Muscle layer of duodenum (tissue), 2 donors: ENCODE measurements at regions not wholly inside any gene's neighbourhood (a gene's known extent, or its start where the extent isn't known, plus 50 kb on each side); places are given as distances from the start of the nearest gene placed in this dataset.
"Not testable (repeated sequence)": the region's sequence is repeated elsewhere in the genome, so short reads cannot be mapped to it uniquely, and the experiment has no call there.

Experiments used
- H3K27ac ChIP-seq: one replicate; pipeline ENCODE4 v1.7.0; 2013; ENCODE audit warnings: mild to moderate bottlenecking, low read length
- H3K27me3 ChIP-seq: one replicate; pipeline ENCODE4 v1.7.0; 2013; ENCODE audit warnings: low read depth, mild to moderate bottlenecking, control low read depth, low read length
- H3K36me3 ChIP-seq, 2 donors: one replicate each; pipeline ENCODE4 v1.7.0; 2013; ENCODE audit warnings: low read length in 2 of 2, control low read depth in 1 of 2, mild to moderate bottlenecking in 1 of 2; ENCODE audit not compliant: insufficient read depth in 2 of 2, control insufficient read depth in 1 of 2
- H3K4me1 ChIP-seq, 2 donors: one replicate each; pipeline ENCODE4 v1.7.0; 2013; ENCODE audit warnings: low read length in 2 of 2, mild to moderate bottlenecking in 2 of 2, control low read depth in 1 of 2, moderate library complexity in 1 of 2; ENCODE audit not compliant: insufficient read depth in 2 of 2, control insufficient read depth in 1 of 2
- H3K4me3 ChIP-seq, 2 donors: one replicate each; pipeline ENCODE4 v1.7.0; 2013; ENCODE audit warnings: low read length in 2 of 2, low read depth in 1 of 2, mild to moderate bottlenecking in 1 of 2
- H3K9me3 ChIP-seq, 2 donors: one replicate each; pipeline ENCODE4 v1.7.0; 2013; ENCODE audit warnings: low read length in 2 of 2, control low read depth in 1 of 2, mild to moderate bottlenecking in 1 of 2; ENCODE audit not compliant: control insufficient read depth in 1 of 2
- donor health status: healthy.

DNA sequence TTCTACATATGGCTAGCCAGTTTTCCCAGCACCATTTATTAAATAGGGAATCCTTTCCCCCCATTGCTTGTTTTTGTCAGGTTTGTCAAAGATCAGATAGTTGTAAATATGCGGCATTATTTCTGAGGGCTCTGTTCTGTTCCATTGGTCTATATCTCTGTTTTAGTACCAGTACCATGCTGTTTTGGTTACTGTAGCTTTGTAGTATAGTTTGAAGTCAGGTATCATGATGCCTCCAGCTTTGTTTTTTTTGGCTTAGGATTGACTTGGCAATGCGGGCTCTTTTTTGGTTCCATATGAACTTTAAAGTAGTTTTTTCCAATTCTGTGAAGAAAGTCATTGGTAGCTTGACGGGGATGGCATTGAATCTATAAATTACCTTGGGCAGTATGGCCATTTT, 60.0 kb upstream of the GPC3 start:
- H3K4me1 ChIP-seq, H3K27ac ChIP-seq, H3K27me3 ChIP-seq, H3K36me3 ChIP-seq, H3K9me3 ChIP-seq, H3K4me3 ChIP-seq: not testable (repeated sequence)

DNA sequence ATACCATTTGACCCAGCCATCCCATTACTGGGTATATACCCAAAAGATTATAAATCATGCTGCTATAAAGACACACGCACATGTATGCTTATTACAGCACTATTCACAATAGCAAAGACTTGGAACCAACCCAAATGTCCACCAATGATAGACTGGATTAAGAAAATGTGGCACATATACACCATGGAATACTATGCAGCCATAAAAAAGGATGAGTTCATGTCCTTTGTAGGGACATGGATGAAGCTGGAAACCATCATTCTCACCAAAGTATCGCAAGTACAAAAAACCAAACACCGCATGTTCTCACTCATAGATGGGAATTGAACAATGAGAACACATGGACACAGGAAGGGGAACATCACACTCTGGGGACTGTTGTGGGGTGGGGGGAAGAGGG, 81.7 kb upstream of the GPC3 start:
- not testable (repeated sequence) for H3K27ac ChIP-seq, H3K4me3 ChIP-seq, H3K36me3 ChIP-seq, H3K27me3 ChIP-seq, H3K4me1 ChIP-seq, H3K9me3 ChIP-seq

DNA sequence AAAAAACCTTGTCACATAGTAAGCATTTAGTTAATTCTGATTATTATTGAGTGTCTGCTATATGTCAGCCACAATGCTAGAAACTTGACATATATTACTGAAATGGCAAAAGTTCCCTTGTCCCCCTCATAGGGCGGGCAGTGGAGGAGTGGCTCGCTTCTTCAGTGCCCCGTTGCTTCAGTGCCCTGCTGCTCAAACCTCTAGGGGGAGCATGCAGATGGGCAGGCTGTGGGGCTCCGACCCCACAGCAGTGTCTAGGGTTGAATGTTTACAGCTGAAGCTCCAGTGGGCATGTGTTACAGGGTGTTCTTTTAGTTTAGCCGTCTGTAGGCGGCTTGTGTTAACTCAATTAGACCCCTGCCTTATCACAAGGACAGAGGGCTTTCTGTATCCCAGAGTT, 86.5 kb upstream of the GPC3 start:
- H3K27ac ChIP-seq, H3K36me3 ChIP-seq, H3K27me3 ChIP-seq, H3K4me1 ChIP-seq, H3K9me3 ChIP-seq, H3K4me3 ChIP-seq: not testable (repeated sequence)

DNA sequence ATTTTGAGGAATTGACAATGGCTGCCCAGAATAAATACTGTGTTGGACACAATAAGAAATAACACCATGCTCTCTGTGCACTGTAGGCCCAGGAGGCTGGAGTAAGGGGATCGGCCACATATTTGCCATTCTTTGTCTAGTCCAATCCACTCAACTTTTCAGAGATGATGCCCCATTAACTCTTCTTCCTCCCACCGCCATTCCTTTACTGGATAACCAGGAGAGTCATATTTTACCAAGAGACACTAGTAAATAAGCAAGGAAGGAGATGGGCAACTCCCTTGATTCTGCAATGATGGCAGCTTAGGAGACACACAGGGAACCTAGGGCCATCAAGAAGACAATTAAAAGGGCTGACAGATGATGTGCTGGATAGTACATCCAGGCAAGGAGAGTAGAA, 87.9 kb upstream of the GPC3 start:
- no peaks in the 10 kb centered on the region for H3K36me3 ChIP-seq
- no peaks in the 10 kb centered on the region for H3K27me3 ChIP-seq
- no peak overlapping the region for H3K4me3 ChIP-seq
- no peaks in the 10 kb centered on the region for H3K9me3 ChIP-seq
- no peaks in the 10 kb centered on the region for H3K4me1 ChIP-seq
- H3K27ac ChIP-seq = no peak overlapping the region

DNA sequence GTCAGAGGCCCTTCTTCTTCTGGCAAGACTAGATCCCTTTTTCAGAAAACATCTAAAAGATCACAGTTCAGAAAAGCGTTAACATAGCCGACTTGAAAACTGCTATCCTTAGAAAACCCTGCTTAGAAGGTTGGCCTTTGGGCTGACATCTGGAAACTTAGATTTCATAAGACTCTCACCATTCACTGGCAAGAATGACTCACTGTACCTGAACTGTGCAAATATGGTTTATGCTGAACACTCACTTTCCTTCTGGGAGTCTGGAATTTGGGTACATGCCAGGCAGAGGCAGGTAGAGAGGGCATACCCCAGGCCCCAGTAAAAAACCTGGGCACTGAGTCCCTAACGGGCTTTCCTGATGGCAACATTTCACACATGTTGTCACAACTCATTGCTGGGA, 88.8 kb upstream of the GPC3 start:
- Histone ChIP-seq H3K36me3 (no peaks in the 10 kb centered on the region), H3K4me1 (no peaks in the 10 kb centered on the region), H3K9me3 (no peaks in the 10 kb centered on the region), H3K4me3 (no peak overlapping the region), H3K27me3 (no peaks in the 10 kb centered on the region), H3K27ac (no peak overlapping the region)

DNA sequence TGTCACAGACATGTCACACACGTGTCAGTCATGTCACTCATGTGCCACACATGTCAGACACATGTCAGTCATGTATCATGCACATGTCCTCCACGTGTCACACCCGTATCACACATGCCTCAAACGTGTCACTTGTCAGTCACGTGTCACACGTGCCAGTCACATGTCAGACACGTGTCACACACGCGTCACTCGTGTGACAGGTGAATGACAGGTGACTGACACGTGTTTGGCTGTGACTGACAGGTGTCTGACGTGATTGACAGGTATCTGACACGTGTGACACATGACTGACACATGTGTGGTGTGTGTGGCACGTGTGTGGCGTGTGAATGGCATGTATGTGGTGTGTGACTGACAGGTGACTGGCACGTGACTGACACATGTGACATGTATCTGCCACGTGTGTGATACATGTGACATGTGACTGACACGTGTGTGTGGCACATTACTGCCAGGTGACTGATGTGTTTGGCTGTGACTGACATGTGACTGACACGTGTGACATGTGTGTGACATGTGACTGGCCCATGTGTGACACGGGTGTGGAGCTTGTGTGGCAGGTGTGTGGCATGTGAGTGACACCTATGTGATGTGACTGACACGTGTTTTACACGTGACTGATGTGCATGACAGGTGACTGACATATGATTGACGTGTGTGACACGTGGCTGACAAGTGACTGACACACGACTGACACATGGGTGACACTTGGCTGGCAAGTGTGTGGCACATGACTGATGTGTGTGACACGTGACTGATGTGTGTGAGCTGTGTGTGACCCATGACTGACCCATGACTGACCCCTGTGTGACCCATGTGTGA, 90.7 kb upstream of the GPC3 start:
- Histone ChIP-seq H3K27me3 (no peaks in the 10 kb centered on the region), H3K9me3 (no peaks in the 10 kb centered on the region), H3K4me1 (no peaks in the 10 kb centered on the region), H3K4me3 (no peak overlapping the region), H3K27ac (no peak overlapping the region), H3K36me3 (no peaks in the 10 kb centered on the region)

DNA sequence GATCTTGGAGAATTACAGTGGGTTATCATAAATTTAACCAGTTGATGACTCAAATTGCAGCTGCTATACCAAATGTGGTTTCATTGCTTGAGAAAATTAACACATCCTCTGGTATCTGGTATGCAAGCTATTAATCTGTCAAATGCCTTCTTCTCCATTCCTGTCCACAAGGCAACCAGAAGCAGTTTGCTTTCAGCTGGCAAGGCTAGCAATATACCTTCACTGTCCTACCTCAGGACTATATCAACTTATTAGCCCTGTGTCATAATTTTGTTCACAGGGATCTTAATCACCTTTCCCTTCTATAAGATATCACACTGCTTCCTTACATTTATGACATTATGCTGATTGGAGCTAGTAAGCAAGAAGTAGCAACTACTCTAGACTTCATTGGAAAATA, 110.0 kb upstream of the GPC3 start:
- Histone ChIP-seq H3K36me3 (no peaks in the 10 kb centered on the region), H3K27ac (no peak overlapping the region), H3K9me3 (no peaks in the 10 kb centered on the region), H3K4me1 (no peaks in the 10 kb centered on the region), H3K27me3 (no peaks in the 10 kb centered on the region), H3K4me3 (no peak overlapping the region)

DNA sequence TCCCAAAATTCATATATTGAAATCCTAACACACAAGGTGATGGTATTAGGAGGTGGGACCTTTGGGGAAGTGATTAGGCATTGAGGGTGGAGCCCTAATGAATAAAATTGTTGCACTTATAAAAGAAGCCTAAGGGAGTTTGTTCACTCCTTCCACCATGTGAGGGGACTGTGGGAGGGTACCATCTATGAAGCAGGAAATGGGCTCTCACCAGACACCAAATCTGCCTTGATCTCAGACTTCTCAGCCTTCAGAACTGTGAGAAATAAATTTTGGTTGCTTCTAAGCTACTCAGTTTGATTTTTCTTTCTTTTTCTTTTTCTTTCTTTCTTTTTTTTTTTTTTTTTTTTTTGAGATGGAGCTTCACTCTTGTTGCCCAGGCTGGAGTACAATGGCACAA, 116.2 kb upstream of the GPC3 start:
- Histone ChIP-seq H3K27ac (no peak overlapping the region), H3K4me3 (no peak overlapping the region), H3K27me3 (no peaks in the 10 kb centered on the region), H3K4me1 (no peaks in the 10 kb centered on the region), H3K36me3 (no peaks in the 10 kb centered on the region), H3K9me3 (no peaks in the 10 kb centered on the region)

DNA sequence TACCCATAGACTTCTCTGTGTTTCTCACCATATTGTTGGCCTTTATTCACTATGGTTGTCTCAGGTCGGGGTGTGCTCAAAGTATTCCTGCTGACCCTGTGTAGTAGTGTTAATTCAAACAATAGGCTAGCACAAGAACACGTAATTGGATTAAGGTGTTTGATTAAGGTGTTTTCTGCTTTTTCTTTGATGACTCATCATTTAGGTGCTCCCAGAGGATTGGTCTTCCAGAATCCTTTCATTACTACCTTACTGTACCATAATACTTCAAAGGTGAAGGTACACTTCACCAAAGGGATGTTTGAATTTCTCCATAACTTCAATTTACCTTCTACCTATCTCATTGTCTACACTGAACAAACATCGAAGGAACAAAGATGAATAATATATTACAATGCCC, 121.7 kb upstream of the CCDC160 start:
- H3K4me1 ChIP-seq = no peaks in the 10 kb centered on the region
- H3K9me3 ChIP-seq = no peaks in the 10 kb centered on the region
- no peak overlapping the region for H3K4me3 ChIP-seq
- H3K36me3 ChIP-seq = no peaks in the 10 kb centered on the region
- H3K27me3 ChIP-seq = no peaks in the 10 kb centered on the region
- H3K27ac ChIP-seq = no peak overlapping the region

DNA sequence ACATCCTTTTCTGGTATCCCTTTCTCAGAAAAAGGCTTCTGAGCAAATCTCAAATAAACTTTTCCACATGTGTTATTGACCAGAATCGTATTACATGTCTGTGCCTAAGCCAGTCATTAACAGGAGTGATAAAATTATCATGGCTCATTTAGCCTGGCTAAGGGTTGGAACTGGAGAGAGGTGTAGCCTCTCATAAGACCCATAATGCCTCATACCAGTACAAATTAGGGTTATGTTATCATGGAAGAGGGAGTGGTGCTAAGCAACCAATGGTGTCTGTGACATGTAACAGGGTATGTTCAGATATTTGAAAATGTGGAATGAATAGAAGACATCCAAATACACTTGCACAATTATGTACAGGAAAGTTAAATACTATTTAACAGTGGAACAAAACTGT, 99.6 kb upstream of the CCDC160 start:
- H3K27ac ChIP-seq = no peak overlapping the region
- H3K27me3 ChIP-seq = no peaks in the 10 kb centered on the region
- H3K4me1 ChIP-seq = no peaks in the 10 kb centered on the region
- no peak overlapping the region for H3K4me3 ChIP-seq
- H3K36me3 ChIP-seq = no peaks in the 10 kb centered on the region
- H3K9me3 ChIP-seq = no peaks in the 10 kb centered on the region

DNA sequence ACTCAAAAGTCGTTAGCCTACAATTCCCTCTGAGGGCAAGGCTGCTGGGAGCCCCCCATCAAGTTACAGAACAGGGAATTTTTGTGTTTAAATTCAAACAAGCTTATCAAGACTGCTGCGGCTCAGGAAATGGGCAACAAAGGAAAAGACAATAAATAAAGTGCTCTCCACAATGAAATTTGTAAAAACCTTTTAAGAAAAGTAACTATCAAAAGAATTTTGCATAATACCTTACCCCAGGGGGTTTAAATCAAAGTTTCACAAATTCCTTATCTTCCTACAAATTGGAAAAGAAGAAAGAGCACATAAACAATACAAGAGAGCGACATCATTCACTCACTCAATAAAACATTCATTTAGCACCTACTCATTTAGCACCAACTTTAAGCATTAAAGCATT, 97.9 kb upstream of the CCDC160 start:
- no peaks in the 10 kb centered on the region for H3K4me1 ChIP-seq
- H3K9me3 ChIP-seq = no peaks in the 10 kb centered on the region
- no peaks in the 10 kb centered on the region for H3K36me3 ChIP-seq
- no peaks in the 10 kb centered on the region for H3K27me3 ChIP-seq
- H3K4me3 ChIP-seq = no peak overlapping the region
- no peak overlapping the region for H3K27ac ChIP-seq

DNA sequence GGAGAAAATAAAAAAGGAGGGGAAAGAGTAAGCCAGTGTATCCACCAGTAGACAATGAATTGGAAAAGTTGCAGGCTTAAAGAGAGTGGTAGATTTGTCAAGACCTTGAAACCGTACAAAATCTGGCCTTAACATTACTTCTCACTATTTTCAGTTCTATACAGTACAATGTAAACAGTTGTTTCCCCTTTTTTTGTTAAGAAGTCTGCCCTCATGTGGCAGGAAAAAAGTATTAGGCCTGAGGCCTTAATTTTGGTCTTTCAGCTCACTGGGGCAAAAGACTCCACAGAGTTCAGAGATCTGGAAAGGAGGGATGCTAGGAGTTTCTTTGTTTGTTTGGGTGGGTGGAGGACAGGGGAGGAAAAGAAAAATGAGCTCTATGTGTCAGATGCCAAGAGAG, 92.8 kb upstream of the CCDC160 start:
- Histone ChIP-seq H3K9me3 (no peaks in the 10 kb centered on the region), H3K27me3 (no peaks in the 10 kb centered on the region), H3K27ac (no peak overlapping the region), H3K4me3 (no peak overlapping the region), H3K36me3 (no peaks in the 10 kb centered on the region), H3K4me1 (no peaks in the 10 kb centered on the region)
